ENCODE measurements at regions not wholly inside any gene's neighbourhood (a gene's known extent, or its start where the extent isn't known, plus 50 kb on each side); places are given as distances from the start of the nearest gene placed in this dataset.

- no peak for DNase-seq (ENCODE audit: low read depth, low spot score)
- dilution Hi-C loops (cut with MboI; ENCODE audit: extremely low pct_ligation_motif_present, low sequenced_read_pairs) (no loop called here), intact Hi-C loops (cut with micrococcal nuclease) (no loop called here)
- no peak overlapping the region for H2AFZ ChIP-seq (ENCODE audit: low read depth, low read length)
- no peaks in the 10 kb centered on the region for H3K79me2 ChIP-seq (ENCODE audit: control insufficient read depth, insufficient read depth, low read length)
- no peak overlapping the region for H3K27ac ChIP-seq (ENCODE audit: insufficient read depth, low read depth, low read length)
- FAIRE-seq = no peak
- H3K36me3 ChIP-seq (ENCODE audit: control insufficient read depth in 2 of 2, extremely low read depth in 1 of 2, insufficient read depth in 2 of 2, low read length in 2 of 2) = no peaks in the 10 kb centered on the region
- H3K4me2 ChIP-seq (ENCODE audit: insufficient read depth, low read length) = no peak overlapping the region
- H3K9me1 ChIP-seq (replicated peaks; ENCODE audit: control insufficient read depth, extremely low read depth, insufficient read depth, low read length) = no peaks in the 10 kb centered on the region
- no TSS peak for BruUV-seq (replicated peaks)
- ChIA-PET POLR2A (no interaction called here), CTCF (no interaction called here)
- no peak for TF ChIP-seq JUN (IDR thresholded peaks at IDR 0.05; ENCODE audit: borderline replicate concordance, insufficient read depth, insufficient read length, low read depth)
- no peak for TF ChIP-seq MAX (IDR thresholded peaks at IDR 0.05; ENCODE audit: insufficient read depth, insufficient read length)
- no peak for TF ChIP-seq EZH2 (IDR thresholded peaks at IDR 0.05; ENCODE audit: borderline replicate concordance, low read depth, low read length, severe bottlenecking)
- no peak for TF ChIP-seq FOS (IDR thresholded peaks at IDR 0.05; ENCODE audit: borderline replicate concordance, insufficient read depth, low read length)
- no peak for TF ChIP-seq CTCF (IDR thresholded peaks at IDR 0.05; ENCODE audit: extremely low read depth in 1 of 2, insufficient read depth in 1 of 2, low read depth in 1 of 2, low read length in 2 of 2)
- no peak for TF ChIP-seq POLR2AphosphoS5 (IDR thresholded peaks at IDR 0.05; ENCODE audit: insufficient read depth, low read depth, low read length)
- no peak for TF ChIP-seq GATA2 (IDR thresholded peaks at IDR 0.05; ENCODE audit: insufficient read depth, insufficient read length, low read depth, low read length)
- TF ChIP-seq MYC (IDR thresholded peaks at IDR 0.05; ENCODE audit: low read depth, low read length) = no peak
- TF ChIP-seq POLR2A (IDR thresholded peaks at IDR 0.05; ENCODE audit: low read depth, low read length) = no peak
- H3K9ac ChIP-seq (replicated peaks; ENCODE audit: extremely low read depth, insufficient read depth, low read length) = no peak overlapping the region
- H3K27me3 ChIP-seq (ENCODE audit: control insufficient read depth in 2 of 2, insufficient read depth in 2 of 2, low read length in 2 of 2) = no peaks in the 10 kb centered on the region
- no peaks in the 10 kb centered on the region for H3K9me3 ChIP-seq (replicated peaks; ENCODE audit: control insufficient read depth, insufficient read depth, low read length)
- H3K4me3 ChIP-seq (replicated peaks in 1 of 3; ENCODE audit: insufficient read depth in 1 of 3, low read depth in 1 of 3, low read length in 3 of 3) = no peak overlapping the region
- H4K20me1 ChIP-seq (replicated peaks; ENCODE audit: control insufficient read depth, extremely low read depth, insufficient read depth, low read length) = no peaks in the 10 kb centered on the region
- no peaks in the 10 kb centered on the region for H3K4me1 ChIP-seq (ENCODE audit: control insufficient read depth, extremely low read depth, insufficient read depth, low read length)
These were observed 380.2 kb upstream of the ZNF462 start for GRCh38 chr9:106482733-106483132.
